Stimulated activated CD8-positive, alpha-beta memory T cell treated with anti-CD3 and anti-CD28 coated beads, Interleukin-12 subunit alpha, Interleukin-12 subunit beta, amount 100 ng/mL, for 4 hours (primary cell): ENCODE measurements at regions not wholly inside any gene's neighbourhood (a gene's known extent, or its start where the extent isn't known, plus 50 kb on each side); places are given as distances from the start of the nearest gene placed in this dataset.

ENCODE experiments used
- DNase-seq: peaks from one replicate; pipeline ENCODE4 v3.0.0-alpha.2; 2020; ENCODE audit warnings: low read depth

DNA sequence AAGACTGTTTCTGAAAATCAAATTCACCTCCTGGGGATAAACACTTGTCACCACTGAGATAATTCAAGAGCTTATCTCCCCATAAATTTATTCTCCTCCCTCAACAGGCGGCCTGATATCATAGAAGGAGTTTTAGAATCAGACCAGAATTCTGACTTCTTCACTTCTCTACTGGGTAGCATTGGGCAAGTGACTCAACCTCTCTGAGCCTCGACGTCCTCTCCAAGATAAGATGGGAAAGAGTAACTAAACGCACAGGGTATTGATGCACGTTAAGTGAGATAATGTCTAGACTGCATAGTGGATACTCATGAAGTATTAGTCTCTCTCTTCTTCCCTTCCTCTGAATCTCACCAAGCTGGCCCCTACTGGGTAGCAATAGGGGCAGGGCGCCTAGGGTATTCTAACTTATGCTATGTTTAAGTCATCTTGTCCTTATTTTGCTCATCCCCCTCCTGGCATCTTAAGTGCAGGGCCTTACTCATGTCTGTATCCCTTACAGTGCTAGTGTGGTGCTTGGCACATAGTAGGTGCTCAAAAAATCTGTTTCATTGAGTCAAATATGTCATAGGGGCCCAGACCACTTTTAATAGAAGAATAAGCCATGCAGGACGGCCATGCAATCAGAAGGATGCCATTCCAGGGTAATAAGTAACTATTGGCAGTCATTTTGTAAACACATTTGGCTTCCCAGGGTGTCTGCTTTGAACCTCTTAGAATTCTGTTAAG lies 476.4 kb upstream of the CCL2 start:
- no peak for DNase-seq

- DNase-seq = no peak
These were observed 475.9 kb upstream of the CCL2 start for GRCh38 chr17:33779234-33779591.

GRCh38 chr17:33785281-33785680 lies 469.8 kb upstream of the CCL2 start:
- no peak for DNase-seq

GRCh38 chr17:33786478-33786877 lies 468.6 kb upstream of the CCL2 start:
- DNase-seq = no peak

GRCh38 chr17:33789658-33790057 lies 465.4 kb upstream of the CCL2 start:
- no peak for DNase-seq

DNA sequence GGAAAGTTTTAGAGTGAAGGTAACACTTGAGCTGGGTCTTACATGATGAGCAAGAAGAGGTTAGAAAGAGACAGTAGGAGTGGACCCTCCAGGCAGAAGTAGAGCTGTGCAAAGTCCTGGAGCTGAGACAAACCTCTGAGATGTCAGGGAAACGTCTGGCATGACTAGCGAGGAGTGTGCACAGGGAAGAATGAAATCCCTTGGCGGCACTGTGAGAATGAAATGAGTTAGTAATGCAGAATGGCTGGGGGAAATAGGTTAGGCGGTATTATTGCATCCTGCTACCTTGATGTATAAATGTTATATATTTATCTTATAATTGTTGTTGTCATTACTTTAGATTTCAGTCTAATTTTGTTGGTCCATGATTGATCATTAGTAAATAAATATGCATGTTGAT lies 457.9 kb upstream of the CCL2 start:
- DNase-seq = no peak

- no peak for DNase-seq
These were observed 456.8 kb upstream of the CCL2 start for GRCh38 chr17:33798308-33798707.

DNA sequence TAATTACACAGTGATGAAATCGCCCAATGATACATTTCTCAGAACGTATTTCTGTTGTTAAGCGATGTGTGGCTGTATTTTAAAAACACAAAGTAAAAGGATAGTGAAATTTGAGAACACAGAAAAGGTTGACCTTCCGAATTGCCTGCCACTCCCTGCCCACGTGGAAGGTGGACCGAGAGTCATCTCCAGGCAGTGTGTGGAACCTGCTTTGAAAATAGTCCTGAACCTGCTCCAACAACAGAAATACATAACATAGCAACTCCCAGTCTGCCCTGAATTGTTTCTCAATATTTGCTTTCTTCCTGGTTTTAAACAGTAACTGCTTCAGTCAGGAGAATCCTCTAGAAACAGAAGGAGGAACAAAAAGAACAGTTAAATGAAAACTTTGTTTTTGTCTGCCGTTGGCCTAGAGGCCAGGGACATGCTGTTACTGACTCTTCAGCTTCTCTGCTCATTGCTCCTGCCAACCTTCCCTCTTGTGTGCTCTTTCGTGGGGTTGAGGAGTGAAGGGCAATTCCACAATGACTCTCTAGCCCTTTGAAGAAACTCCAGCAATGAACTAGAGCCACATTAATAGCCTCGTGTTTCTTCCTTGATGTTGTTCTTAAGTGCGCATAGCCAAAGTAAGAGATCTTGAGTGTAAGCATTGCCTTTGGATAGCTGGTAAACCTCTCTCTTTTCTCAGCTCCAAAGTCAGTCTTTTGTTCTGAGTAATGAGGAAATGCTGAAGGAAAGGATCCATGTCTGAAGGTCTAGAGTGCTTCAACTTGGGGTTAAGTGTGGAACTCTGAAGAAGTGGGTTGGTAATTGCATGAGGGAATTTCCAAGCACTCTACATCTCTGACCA lies 452.5 kb upstream of the CCL2 start:
- no peak for DNase-seq

GRCh38 chr17:33803199-33803685 lies 451.8 kb upstream of the CCL2 start:
- no peak for DNase-seq

DNA sequence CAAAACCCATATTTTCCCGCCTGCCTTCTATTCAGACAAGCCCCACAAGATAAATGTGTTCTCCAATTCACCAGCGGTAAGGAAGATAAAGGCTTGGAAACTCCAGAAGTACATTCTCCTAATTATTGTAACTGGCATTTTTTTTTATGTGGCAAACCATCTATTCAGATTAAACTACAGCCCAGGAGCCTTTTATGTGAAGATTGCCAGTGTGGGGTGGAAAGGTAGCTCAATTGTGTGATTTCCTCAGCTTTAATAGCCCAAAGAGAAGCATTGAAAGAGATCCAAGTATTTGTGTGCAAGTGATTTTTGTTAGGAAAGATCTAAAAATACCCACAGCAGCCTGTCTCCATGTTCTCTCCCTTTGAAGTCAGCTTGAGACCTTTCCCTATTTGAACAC lies 451.4 kb upstream of the CCL2 start:
- DNase-seq = no peak

DNA sequence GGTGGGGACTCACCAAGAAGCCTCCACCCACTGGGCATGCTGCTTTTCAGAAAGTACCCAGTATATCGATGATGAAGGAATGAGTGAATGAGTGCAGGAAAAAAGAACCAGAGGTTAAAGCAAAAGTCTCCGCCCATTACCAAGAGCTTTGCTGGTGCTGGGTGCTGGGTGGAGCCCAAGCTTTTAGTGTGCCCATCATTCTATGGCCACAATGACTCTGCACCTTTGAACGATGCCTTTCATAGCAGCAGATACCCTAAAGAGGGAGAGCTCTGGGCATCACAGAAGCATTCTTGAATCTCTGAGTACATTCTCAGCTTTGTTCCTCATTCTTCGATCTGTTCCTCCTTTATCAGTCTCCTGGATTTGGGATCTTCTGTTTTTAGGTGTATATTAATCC lies 450.7 kb upstream of the CCL2 start:
- DNase-seq = no peak

DNA sequence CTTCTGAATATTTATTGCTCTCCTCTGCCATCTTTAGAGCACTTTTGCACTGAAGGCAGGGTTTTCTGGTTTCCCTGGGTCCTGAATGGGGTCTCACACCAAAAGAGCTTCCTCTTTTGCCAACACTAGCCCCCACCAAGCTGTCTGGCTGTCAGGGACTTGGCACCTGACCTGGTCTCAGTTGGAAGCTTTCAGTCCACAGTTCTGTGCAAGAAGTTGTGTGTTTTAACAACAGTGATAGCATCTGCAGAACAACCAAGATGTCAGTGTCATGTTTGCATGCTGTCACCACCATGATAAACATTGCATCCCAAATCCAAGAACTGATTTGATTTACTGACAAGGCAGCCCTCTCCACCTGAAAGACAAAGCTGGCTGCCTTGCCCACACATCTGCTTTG lies 448.5 kb upstream of the CCL2 start:
- DNase-seq = no peak

GRCh38 chr17:33809748-33810147 lies 445.3 kb upstream of the CCL2 start:
- DNase-seq = no peak

DNA sequence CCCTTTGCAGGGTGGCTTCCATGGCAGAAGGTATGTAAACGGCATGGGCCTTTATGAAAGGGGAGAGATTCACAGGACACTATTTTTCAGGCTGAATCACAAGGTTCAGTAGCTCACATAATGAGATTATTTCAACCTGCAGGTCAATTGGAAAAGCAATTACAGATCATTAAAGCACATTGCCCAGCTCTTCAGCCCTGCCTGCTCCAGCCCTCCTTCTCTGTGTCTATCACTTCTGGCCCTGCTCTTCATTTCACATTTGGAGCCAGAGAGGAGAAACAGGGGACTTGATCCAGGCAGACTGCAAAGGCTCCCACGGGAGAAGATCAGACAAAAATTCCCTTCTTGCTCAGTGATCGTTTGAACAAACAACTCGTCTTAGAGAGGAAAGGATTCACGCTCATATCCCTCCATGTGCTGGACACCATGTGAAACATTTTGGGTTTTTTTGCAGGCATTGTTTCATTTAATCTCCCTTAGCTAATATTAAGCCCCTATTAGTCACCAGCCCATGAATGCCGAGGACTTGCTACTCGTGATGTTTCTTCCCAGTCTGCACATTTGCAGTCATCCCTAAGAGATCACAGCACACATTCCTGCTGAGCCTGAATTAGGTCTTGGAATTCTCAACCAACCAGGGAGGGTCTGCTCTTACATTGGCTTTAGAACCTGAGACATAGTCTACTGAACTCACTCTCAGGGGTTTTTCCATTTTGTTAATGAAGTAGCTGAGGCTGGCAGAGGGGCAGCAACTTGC lies 443.9 kb upstream of the CCL2 start:
- DNase-seq = no peak

- DNase-seq = no peak
These were observed 443.0 kb upstream of the CCL2 start for GRCh38 chr17:33811984-33812577.

- DNase-seq = no peak
These were observed 440.2 kb upstream of the CCL2 start for GRCh38 chr17:33814852-33815251.

DNA sequence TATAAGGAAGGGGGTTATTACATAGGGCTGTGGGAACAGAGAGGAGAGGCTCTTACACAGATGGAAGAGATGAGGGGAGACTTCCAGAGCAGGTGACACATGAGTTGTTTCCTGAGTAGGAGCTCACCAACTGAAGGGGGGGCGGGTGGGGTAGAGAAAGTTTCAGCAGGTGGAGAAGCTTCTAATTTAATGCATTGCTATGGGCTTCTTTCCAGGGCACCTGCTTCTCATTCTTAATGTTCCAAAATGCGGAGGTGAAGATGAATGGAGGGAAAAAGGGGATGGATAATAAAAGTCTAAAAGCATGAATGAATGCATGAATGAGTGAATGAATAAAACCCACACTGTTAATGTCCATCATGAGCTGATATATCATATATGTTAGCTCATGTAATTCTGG lies 439.0 kb upstream of the CCL2 start:
- no peak for DNase-seq

DNA sequence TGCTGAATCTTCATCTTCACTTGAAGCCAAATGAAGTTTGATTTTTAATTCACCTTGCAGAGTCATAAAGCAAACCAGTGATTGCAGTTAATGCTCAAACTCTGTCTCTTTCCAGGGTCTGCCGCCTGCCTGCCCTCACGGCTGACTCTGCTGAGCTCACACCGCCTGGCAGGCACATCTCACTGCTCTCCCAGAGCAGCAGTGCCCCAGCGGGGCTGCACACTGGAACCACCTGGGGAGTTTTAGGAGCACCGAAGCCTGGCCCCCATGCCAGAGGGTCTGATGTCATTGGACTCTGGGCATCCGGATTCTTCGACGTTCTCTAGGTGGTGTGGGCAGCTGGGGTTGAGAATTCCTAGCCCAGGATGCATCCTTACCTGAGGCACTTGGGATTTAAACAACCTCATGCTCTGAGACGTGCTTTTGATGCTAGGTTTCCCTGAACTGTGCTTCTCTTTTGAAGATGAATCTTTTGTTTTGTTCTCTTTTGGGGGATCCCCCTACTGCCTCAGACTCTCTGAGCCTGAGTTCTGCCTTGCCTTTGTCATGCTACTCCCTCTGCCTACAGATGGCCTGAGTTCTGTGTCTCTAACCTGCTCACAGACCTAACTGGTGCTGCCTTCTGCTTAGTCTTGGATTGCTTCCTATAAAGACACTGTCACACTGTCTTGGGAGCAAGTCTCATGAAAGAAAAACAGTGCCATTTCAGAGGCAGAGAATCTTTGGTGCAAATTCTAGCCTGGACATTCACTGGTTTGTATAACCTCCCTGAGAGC lies 438.1 kb upstream of the CCL2 start:
- DNase-seq = no peak

DNA sequence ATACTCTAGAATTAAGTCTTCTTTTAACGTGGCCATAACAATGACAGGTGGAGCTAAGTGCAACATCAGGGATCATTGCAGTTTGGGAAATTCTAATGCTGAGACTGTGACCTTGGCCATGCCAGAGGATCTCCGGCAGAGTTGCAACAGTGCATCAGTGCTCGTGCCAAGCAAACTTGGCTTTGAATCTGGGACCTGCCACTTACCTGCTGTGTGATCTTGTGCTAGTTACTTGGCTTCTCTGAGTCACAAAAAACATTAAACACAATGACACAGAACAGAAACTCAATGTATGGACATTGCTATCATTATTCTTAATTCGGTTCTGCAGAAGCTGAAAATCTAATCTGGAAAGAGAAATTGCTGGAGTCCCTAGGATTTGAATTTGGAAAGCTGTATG lies 435.5 kb upstream of the CCL2 start:
- no peak for DNase-seq

GRCh38 chr17:33832262-33832661 lies 422.8 kb upstream of the CCL2 start:
- DNase-seq = no peak

GRCh38 chr17:33837281-33837680 lies 417.8 kb upstream of the CCL2 start:
- no peak for DNase-seq

DNA sequence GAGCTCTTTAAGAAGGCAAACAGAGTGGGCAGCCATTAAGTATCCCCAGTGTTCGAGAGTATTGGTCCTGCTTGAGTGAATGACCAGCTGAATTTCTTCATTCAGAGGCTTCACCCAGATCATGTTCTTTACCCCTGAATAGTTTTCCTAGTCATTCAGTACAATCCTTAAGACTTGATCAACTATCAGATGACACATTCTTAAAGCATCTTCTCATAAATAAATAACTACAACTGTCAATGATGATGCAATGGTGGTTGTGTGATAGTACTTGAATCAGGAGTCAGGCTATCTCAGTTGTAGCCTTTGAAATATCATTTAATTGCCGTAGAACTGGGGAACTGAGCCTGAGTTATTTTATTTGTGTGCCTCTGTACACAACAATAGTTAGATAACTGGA lies 416.8 kb upstream of the CCL2 start:
- no peak for DNase-seq
